HUDEP-2 (cell line): ENCODE measurements at regions not wholly inside any gene's neighbourhood (a gene's known extent, or its start where the extent isn't known, plus 50 kb on each side); places are given as distances from the start of the nearest gene placed in this dataset.

Experiments used
- DNase-seq, 76 experiments: peaks; one replicate each; lab custom pipeline; 2025; ENCODE audit not compliant: unreplicated experiment in 76 of 76; lab: John Stamatoyannopoulos, UW

DNA sequence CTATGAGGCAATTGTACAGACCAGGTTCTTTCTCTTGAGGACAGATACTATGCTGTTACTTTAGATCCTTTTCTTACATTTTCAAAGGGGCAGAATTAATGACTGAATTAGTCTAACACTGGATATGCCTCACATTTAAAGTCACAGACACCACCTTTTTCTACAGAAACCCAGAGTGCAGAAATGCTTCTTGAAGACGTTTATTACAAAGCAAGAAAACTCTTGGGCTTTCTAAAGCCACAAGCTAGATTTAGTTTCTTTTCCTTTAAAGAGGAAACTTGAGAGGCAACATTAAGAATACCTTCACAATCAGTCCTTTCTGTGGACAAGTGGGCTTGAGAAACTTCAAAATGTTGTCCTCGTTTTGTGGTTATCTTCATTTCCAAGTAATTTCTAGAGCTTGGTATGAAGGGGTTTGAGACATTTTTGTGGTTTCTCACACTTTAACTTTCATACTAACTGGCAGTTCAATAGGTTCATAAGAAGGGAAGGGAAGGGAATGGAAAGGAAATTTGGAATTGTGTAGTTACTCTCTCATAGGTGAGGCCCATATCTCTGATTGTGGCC, 527.4 kb downstream of the RASEF start:
- no peak for DNase-seq

DNA sequence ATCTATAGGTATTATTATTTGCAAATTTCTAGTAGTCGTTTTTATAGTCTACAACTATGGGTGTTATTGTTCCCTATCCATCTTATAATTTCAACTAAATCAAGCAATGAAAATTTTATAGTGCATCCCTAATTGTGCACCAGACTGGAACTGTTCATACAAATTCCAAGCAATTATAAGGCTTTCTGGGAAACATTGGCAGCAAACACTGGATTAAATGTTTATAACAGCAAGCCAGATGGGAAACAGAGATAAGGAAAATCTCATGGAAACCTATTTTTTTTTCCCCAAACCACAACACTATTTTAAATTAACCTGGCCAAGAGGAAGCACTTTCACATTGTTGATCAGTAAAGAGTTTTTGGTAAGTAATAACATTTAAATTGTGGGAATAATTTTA, 524.3 kb downstream of the RASEF start:
- no peak for DNase-seq

DNA sequence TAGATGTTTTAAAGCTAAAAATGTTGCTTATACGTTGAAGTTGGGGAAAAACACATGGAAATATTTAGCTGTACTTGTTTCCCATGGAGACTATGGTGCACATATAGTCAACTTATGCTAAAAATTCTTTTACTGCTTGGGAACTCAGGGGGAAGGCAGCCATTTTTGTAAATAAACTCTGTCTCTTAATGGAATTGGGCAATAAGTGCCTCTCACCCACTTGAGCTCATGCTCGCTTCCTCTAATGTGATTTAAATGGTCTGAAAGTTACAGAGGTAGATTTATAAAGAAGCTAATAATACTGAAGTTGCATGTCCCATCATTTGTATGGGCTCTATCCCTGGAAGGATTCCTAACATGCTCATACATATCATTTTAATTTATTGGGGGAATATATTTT, 523.8 kb downstream of the RASEF start:
- no peak for DNase-seq

DNA sequence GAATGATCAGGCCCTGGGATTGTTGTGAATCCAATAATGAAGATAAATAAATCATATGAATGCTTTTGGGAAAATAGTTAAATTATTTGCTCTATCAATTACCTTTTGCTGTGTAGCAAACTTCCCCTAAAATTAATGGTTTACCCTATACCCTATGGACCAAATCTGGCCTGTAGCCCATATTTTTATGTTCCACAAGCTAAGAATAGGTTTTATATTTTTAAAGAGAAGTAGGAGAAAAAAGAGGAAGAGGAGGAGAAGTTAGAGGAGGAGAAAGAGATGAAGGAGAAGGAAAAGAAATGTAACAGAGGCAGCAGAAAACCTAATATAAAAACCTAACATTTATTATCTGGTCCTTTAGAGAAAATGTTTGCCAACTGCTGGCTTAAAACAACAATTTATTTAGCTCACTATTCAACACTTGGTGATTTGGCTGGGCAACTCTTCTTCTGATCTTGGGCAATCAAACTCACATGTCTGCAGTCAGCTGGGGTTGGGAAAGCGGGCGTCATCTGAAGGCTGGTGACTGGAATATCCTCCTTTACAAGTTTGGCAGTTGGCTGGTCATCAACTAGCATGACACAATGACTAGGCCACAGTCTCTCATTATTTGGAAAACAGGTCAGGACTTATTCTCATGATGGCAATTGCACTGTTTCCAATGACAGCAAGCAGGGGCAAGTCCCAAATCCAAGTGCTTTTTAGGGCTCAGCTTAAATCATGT, 522.9 kb downstream of the RASEF start:
- no peak for DNase-seq

DNA sequence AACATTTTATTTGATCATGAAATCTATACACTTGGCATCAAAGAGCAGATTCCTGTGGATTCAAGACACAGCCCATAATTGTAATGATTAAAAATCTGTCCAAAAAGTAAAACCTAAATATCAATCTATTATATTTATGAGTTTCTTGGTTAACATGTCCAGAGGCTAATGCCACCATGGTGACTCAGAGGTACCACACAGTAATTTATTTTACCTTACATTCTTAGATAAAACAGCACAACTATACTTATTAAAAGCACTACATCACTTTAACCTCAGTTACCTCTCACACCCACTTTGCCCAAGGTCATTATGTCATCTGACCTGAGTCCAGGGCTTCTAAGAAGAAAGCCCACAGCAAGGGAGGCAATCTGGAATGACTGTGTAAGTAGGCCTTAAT, 519.2 kb downstream of the RASEF start:
- no peak for DNase-seq

DNA sequence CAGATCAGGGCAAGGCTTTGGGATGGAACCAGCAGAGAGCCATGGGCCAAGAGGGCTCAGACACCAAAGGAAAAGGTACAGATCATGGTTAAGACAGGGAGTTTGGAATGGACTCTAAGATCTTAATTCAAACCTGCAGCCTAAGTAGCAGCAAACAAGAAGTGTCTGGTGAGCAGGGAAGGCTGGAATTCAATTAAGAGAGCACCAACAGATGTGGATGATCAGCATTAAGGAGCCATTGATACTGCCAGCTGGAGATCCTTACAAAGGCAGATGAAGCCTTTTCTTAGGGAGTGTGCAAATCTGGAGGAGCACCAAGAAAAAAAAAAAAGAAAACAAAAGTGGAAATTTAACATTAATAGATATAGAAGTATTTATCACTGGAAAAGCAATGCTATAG, 516.8 kb downstream of the RASEF start:
- DNase-seq = no peak

DNA sequence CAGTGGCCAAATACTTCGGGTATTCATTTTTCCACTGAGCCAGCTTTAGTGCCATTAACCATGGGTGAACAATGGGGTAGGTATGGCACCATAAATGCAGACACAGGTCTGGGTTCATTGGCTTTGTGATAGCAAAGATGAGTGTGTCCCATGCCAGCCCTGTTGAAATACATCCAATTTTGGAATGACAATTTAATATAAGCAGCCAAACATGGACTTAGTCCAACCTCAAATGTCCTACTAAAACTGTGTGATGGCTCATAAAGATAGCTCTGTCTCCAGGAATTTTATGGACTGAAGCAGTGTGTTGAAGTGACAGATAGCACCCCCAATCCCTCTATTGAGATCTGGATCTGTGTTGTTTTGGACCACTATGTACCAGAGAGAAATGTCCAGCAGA, 514.9 kb downstream of the RASEF start:
- no peak for DNase-seq

DNA sequence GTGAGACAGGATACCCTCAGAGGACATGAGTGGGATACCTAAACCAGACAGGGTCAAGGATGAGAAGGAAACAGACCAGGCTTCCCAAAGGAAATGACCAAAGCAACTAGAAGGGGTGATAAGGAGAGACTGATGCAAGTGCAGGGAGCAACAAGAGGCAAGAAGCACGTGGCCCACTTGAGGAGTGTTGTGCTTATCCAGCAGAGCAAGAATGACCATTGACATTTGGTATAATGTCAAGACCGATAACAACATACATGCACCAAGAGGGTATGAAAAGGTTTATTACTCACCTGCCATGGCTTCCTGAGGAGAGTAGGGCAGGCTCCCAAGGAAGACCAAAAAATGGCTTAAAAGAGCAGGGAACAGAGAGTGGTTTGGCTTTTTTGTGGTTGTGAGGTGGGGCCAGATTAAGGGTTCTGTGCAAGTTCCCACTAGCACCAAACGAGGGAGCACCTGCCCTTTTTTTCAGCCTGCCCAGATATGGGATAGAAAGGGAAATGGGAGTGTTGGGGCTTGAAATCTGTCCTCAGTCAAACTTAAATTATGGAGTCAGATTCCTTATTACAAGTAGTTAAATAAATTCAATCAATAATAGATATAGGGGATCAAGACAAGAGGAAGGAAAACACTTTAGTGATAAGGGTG, 513.6 kb downstream of the RASEF start:
- no peak for DNase-seq

DNA sequence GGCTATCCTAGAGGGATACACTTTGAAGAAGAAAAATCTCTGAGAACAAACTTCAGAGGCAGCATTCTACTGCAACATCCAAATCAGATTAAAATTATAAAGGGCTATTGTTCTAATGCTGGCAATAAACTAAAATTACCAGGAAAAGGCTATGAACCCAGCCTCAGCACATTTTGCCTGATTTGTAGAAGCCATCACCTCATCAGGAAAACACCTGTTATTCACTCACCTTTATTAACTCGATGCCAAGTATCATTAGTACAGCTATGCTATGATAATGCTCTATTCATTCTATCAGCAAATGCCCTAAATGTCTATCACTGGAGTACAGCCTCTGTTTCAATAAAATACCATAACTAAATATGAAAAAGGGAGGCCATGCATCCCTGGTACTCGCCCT, 510.2 kb downstream of the RASEF start:
- DNase-seq = no peak

DNA sequence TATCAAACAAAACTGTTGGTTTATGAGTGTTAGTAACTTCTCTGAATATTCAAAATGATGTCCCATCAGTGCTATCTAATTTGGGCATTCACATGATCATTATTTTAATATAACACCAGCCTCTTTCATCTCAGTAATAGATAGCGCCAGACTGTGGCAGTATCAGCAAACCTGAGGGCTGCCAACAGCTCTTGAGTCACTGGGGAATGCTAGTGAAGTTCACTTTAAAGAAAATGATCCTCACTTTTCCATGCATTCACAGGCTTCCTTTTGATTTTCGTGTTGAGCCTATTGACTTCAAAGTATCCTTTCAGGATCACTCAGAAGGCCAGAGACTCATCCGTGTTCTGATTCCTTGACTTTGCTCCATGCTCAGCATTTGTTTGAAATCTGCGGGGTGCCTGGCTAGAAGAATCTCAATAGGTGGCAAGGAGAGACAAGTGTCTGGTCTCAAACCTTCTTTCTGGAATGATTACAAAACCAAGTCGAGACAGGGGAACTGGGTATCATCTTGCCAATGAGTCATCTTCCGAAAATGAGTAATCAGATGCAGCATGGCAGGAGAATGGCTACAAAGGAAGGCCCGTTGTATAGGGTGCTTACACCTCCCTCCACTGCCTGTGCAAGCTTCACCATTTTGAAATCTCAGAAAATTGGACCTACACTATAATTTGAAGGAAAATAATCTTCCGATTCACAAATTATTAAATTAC, 509.1 kb downstream of the RASEF start:
- no peak for DNase-seq

DNA sequence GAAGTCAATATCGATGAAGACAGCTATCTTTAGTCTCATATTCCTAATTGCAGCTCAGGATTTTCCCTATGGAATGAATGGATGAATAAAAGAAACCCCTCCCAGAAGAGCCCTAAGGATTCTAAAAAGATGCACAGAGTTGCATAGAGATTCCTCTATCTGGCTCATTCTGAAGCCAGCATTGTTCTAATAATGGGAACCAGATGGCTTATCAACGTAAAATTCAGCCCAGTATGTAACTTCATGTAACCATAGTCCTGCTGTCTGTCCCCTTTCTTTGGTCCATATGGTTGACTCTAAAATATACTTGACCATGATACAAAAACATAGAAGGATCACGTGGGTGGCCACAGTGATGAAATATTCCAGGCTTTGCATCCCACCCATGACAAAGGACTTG, 508.6 kb downstream of the RASEF start:
- no peak for DNase-seq

DNA sequence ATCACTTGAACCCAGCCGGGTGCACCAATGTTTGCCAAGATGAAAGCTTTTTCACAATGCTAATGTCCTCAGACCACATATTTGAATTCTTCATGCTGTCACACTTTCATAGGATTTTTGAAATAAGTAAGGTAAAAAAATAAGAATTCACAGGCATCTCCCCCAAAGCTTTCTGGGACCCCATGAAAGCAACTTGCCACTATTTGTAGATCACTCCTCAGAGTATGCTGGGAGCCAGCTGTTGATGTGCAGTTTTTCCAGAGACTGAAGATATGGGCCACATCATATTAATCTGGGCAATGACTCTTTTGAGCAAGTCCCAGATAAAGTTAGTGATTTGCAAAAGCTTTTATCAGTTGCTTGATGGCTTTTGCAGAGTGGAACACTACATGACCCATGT, 507.9 kb downstream of the RASEF start:
- DNase-seq = no peak

DNA sequence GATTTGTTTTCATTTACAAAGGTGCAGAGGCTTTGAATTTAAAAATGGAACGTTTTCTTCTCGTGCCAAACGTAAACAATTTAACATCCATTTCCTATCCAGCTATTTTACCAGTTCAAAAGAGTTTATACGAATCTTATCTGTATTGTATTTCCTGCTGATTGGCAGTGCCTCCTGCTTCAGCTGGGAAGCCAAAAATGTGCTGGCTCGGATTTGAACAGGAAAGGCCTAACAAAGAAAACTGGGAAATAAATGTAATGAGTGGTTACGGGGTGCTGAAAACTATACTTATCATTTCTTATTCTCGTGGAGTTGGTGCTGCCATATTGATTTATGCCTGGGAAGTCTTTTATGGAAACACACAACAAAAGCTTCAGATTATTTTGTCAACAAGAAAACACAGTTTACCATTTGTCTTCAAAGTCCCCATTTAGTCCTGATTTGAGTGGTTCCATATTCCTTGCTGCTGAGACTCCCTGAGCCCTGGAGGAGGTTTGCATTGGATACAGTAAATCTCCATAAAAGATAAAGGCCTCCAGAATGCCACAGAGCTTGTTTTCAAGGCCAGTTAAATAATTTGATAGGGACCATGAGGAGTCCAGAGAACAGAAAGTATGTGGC, 507.4 kb downstream of the RASEF start:
- DNase-seq = no peak

DNA sequence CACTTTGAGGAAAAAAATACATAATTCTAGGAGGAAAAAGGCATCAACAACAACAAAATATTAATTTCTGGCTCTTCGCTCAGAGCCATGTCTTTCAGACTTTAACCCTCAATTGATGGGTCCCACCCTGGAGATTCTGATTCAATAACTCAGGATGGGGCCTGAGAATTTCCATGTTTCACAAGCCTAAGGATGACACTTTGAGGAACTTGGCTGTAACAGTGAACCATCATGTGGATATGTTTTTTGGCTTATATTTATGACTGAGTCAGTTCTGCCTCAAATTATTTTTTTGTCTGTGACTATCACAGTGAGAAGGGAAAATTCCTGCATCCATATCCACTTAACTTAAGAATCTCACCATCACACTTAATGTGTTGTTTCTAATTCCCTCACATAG, 504.6 kb downstream of the RASEF start:
- no peak for DNase-seq

DNA sequence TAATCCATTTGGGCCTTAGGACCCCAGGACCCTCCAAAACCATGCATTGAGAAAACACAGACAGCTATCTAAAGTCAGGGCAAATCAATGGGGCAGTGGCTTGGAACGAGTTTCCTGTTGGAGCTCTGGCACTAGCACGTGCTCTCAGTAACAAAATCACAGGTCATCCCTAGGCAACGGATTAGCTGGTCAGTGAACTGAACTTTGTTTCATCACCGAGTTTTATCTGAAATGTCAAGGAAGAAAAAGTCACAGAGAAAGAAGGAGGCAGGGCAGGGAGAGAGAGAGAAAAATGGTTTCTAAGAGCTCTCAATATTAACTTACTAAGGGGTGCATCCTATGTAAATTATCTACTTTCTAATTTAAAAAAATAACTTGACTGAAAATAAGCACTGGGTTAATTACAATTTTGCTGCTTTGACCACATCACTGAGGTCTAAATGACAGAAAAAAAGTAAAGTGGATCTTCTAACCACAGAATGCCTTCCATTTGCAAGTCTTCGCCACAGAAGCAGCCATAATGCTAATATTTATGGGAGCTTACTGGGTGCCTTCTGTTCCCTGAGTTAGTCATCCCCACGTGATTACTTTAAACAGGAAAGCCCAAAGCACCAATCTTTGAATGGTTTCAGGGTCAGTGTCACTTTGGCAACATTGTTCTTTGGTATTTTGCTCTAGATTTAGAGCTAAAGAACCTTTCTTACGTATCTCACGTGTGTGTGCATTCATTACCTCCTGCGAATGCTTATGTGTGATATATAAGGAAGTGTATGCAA, 503.9 kb downstream of the RASEF start:
- DNase-seq = no peak

DNA sequence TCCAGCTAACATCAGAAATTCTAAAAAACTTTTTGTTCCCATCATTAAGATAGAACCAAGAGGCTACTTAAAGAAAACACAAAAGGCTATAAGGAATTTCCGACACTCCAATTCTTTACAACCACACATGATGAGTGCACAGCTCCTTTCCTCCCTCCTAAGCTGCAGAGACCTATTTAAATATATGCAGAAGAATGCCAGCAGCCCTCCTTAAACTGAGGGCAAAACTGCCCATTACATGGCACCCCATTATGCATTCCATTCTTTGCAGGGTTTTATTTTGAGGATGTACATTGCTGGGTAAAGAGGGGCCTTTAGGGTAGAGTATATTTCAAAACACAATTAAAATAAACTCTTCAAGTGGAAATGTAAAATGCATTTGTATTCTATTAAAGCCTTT, 502.9 kb downstream of the RASEF start:
- no peak for DNase-seq

DNA sequence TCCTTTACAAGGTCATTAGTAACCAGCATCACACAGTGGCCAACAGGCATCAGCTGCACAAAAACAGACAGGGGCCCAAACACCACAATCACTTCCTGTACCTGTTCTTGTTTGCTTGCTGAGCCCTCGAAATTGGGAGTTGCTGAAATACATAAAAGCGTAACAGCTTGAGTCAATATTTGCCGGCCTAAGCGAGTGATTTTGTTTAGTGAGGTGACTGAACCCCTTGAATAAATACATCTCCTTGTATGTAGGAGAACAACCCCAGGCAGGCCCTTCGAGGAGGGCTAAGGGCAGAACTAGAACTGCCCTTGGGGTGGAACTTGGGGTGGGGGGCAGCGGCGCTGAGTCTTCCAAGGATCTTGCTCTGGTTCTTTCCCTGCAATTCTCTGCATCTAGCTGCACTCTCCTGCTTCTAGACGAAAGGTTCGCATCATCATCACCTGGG, 502.5 kb downstream of the RASEF start:
- DNase-seq = no peak

DNA sequence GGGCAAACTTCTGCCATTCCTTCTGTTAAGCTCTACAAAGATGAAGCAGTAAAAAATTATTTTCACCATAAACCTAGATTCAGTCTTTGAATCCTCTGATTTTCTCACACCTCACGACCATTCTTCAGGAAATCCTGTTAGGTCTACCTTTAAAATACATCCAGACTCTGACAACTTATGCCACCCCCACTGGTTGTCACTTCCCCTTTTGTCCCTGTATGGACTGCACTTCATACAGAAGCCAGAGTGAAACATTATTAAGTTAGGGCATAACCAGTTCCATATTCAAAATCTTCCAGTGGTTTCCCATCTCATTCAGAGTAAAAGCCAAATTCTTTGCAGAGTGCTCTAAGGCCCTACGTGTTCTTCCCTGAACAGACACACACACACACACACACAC, 499.8 kb downstream of the RASEF start:
- DNase-seq = no peak

DNA sequence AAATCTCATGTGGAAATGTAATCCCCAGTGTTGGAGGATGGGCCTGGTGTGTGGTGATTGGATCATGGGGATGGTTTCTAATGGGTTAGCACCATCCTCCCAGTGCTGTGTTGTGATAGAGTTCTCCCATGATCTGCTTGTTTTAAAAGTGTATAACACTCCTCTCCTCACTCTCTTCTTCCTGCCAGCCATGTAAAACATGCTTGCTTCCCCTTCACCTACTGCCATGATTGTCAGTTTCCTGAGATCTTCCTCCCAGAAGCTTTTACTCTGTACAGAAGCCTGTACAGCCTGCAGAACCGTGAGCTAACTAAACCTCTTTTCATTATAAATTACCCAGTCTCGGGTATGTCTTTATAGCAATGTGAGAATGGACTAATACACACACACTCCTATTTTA, 499.1 kb downstream of the RASEF start:
- no peak for DNase-seq

DNA sequence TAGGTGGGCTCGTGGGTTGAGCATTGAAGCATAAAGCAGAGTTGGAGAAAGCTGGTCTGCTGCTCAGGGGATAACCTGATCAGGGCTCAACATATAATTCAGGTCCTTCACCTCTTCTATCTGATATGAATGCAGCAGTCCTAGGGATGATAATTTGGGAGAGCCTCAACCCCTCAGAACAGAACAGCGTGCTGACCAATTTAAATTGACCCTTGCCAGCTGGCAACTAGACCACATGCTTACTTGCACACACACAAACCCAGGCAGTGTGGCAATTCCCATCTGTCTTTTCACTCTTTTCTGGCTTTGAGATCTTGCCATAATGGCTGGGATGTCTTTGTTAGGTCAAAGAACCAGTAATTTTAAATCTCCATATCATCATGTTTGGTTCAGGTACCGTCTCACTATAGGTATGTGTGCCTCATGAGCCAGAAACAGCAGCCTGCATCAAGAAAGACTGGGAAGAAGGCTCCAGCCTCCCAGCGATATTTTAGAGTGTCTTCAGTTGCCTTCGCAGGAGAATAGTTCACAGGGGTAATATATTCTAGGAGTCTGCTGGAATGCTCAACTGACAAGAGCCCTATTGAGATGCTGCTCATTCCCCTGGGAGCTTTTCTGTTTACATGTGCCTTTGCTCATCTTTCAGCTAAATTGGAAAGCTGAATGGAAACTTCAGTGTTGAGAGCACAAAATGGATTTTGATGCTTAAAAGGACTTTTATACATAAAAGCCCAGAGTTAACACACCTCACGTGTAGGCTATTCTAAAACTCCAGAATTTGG, 497.6 kb downstream of the RASEF start:
- DNase-seq = no peak
